AG04450 (cell line): ENCODE measurements at regions not wholly inside any gene's neighbourhood (a gene's known extent, or its start where the extent isn't known, plus 50 kb on each side); places are given as distances from the start of the nearest gene placed in this dataset.

Experiments used
- CTCF ChIA-PET: fragments of 300-600, 350-600 bp; formaldehyde crosslinking; extraction: SDS; loops from one replicate; lab custom pipeline; 2022; ENCODE audit warnings: antibody characterized with exemption, inconsistent platforms; lab: Charles Lee
- POLR2A ChIA-PET: fragments of 350-600 bp; formaldehyde crosslinking; extraction: SDS; loops from one replicate; lab custom pipeline; 2021; ENCODE audit warnings: antibody characterized with exemption, inconsistent platforms; lab: Yijun Ruan, JAX
- DNase-seq: peaks from one replicate; pipeline ENCODE4 v3.0.0-alpha.2; 2011; ENCODE audit warnings: low read depth, low spot score
- H3K27ac ChIP-seq: one replicate; pipeline ENCODE4 v1.5.1; 2012; ENCODE audit warnings: low read depth, low read length, control low read depth
- H3K27me3 ChIP-seq: one replicate; pipeline ENCODE4 v1.6.0; 2012; ENCODE audit warnings: low read length; ENCODE audit not compliant: control insufficient read depth, insufficient read depth
- H3K4me3 ChIP-seq: 2 replicates; pipeline ENCODE4 v1.5.1; 2011; ENCODE audit warnings: mild to moderate bottlenecking, low read depth, low read length, control low read depth
- H3K9me3 ChIP-seq: 2 replicates; pipeline ENCODE4 v1.5.1; 2012; ENCODE audit warnings: low read length; ENCODE audit not compliant: control insufficient read depth, insufficient read depth
- TF ChIP-seq, protein P1 (sequence below): IDR thresholded peaks from 2 replicates; pipeline ENCODE4 v1.5.1; 2011; ENCODE audit warnings: low read depth, low read length, control low read depth, inconsistent platforms

DNA sequence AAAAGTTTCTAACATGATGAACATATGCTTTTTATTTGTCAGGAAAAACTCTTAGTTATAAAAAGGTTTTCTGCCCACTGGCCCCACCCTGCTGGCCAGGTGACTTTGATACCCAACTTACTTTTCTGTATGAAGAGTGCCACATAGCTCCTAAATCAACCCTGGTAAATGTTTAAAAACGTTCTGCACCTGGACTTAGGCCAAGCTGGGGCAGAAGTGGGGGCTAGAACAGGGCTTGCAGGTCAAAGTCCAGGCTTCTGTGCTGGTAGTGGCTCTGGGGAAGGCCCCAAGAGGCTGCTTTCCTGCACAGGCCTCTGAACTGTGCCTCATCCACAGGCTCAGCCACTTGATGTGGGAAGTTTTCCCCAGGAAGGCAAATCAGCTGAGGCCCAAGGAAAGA is 171.7 kb downstream of the ANKRD30B start:
- ChIA-PET POLR2A (no interaction called here), CTCF (no interaction called here)
- Histone ChIP-seq H3K9me3 (peaks cover 43% of the 10 kb centered on the region), H3K4me3 (no peak overlapping the region), H3K27me3 (no peaks in the 10 kb centered on the region), H3K27ac (no peak overlapping the region)
- TF ChIP-seq, protein P1, sequence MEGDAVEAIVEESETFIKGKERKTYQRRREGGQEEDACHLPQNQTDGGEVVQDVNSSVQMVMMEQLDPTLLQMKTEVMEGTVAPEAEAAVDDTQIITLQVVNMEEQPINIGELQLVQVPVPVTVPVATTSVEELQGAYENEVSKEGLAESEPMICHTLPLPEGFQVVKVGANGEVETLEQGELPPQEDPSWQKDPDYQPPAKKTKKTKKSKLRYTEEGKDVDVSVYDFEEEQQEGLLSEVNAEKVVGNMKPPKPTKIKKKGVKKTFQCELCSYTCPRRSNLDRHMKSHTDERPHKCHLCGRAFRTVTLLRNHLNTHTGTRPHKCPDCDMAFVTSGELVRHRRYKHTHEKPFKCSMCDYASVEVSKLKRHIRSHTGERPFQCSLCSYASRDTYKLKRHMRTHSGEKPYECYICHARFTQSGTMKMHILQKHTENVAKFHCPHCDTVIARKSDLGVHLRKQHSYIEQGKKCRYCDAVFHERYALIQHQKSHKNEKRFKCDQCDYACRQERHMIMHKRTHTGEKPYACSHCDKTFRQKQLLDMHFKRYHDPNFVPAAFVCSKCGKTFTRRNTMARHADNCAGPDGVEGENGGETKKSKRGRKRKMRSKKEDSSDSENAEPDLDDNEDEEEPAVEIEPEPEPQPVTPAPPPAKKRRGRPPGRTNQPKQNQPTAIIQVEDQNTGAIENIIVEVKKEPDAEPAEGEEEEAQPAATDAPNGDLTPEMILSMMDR, result no peak
- no peak for DNase-seq

DNA sequence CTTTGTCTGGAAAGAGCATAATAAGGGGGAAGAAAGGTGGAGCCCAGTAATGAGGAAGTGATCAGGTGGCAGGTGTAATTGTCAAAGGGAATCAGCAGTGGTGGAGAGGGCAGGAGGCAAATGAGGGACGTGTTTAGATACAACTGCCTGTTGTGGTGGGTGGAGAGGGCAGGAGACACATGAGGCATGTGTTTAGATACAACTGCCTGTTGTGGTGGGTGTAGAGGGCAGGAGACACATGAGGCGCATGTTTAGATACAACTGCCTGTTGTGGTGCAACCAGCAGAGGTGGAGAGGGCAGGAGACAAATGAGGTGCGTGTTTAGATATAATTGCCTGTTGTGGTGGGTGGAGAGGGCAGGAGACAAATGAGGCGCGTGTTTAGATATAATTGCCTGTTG is 173.1 kb downstream of the ANKRD30B start:
- ChIA-PET POLR2A (no interaction called here), CTCF (no interaction called here)
- H3K9me3 ChIP-seq, result peaks cover 55% of the 10 kb centered on the region
- TF ChIP-seq, protein P1, result no peak
- no peak for DNase-seq
- H3K27ac ChIP-seq, result no peak overlapping the region
- H3K4me3 ChIP-seq, result no peak overlapping the region
- no peaks in the 10 kb centered on the region for H3K27me3 ChIP-seq

DNA sequence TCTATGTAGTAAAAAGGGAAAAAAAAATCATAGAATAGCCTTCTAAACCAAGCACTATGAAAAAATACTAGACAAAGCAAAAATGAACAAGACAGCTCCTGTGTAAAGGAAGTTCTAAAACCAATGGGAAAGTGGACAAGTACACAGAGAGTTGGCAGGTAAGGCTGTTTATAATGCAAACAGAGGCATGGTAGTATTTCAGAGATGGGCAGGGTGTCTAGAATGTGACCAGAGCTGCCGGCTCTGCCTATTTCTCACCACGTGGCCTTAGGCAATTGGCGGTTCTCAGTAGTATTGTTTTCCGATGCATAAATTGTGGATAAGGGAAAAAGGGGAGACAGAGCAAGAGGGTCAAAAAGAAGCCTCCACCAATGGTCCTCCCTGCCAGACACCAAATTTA is 173.6 kb downstream of the ANKRD30B start:
- POLR2A ChIA-PET, result no interaction called here
- TF ChIP-seq, protein P1, result no peak
- CTCF ChIA-PET, result no interaction called here
- Histone ChIP-seq H3K4me3 (no peak overlapping the region), H3K27ac (no peak overlapping the region), H3K27me3 (no peaks in the 10 kb centered on the region), H3K9me3 (peaks cover 56% of the 10 kb centered on the region)
- no peak for DNase-seq

DNA sequence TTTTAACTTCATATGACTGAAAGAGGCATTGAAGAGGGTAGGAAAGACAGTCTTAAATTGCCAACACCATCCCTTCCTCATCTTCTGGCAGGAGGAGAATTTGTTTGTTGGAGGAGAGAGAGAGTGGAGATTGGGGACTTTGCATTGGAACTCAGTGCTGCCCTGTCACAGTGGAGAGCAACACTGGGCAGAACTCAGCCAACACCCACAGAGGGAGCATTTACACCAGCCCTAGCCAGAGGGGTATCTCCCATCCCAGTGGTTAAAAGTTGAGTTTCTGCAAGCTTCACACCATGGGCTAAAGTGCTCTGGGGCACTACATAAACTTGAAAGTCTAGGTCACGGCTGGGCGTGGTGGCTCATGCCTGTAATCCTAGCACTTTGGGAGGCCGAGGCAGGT is 174.1 kb downstream of the ANKRD30B start:
- DNase-seq, result no peak
- ChIA-PET POLR2A (no interaction called here), CTCF (no interaction called here)
- no peak overlapping the region for H3K27ac ChIP-seq
- H3K9me3 ChIP-seq, result peaks cover 52% of the 10 kb centered on the region
- no peak overlapping the region for H3K4me3 ChIP-seq
- no peaks in the 10 kb centered on the region for H3K27me3 ChIP-seq
- TF ChIP-seq, protein P1, result no peak

DNA sequence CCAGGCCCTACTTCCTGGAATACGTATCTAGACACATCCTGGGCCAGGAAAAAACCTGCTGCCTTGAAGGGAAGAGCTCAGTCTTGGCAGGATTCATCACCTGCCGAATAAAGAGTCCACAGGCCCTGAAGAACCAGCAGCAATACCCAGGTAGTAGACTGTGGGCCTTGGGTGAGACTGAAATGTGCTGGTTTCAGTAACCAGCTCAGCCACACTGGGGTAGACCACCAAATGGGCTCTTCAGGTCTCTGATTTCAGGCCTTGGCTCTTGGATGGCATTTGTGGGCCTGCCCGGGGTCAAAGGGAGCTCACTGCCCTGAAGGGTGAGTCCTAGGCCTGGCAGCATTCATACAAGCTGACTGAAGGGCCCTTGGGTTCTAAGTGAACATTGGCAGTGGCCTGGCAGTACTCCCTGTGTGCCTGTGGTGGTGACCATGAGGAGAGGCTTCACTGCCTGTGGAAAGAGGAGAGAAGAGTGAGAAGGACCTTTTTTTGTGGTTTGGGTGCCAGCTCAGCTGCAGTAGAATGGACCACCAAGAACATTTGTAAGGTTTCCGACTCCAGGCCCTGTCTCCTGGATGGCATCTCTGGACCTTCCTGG is 175.1 kb downstream of the ANKRD30B start:
- POLR2A ChIA-PET, result no interaction called here
- Histone ChIP-seq H3K4me3 (no peak overlapping the region), H3K27me3 (no peaks in the 10 kb centered on the region), H3K9me3 (peaks cover 52% of the 10 kb centered on the region), H3K27ac (no peak overlapping the region)
- DNase-seq, result no peak
- TF ChIP-seq, protein P1, result no peak
- CTCF ChIA-PET, result no interaction called here
